ENCODE measurements at regions not wholly inside any gene's neighbourhood (a gene's known extent, or its start where the extent isn't known, plus 50 kb on each side); places are given as distances from the start of the nearest gene placed in this dataset.
"Not testable (repeated sequence)": the region's sequence is repeated elsewhere in the genome, so short reads cannot be mapped to it uniquely, and the experiment has no call there.

- TF ChIP-seq CTCF (IDR thresholded peaks at IDR 0.05) (no peak), POLR2A (IDR thresholded peaks at IDR 0.05) (no peak)
- intact Hi-C loops (cut with DNase I; ENCODE audit: low total_unique reads): no loop called here
- no peaks in the 10 kb centered on the region for H3K27me3 ChIP-seq
Measured at GRCh38 chr6:75020376-75020775, 185.5 kb downstream of the COL12A1 start.

GRCh38 chr6:75012018-75012417 is 193.8 kb downstream of the COL12A1 start:
- Histone ChIP-seq H3K4me1 (no peaks in the 10 kb centered on the region), H3K9me3 (no peaks in the 10 kb centered on the region), H3K4me3 (no peak overlapping the region), H3K27ac (no peak overlapping the region), H3K36me3 (no peaks in the 10 kb centered on the region), H3K27me3 (no peaks in the 10 kb centered on the region)
- intact Hi-C loops (cut with DNase I; ENCODE audit: low total_unique reads): no loop called here
- TF ChIP-seq CTCF (IDR thresholded peaks at IDR 0.05) (no peak), POLR2A (IDR thresholded peaks at IDR 0.05) (no peak)
- no peak for DNase-seq

More at GRCh38 chr6:75020376-75020775, 185.5 kb downstream of the COL12A1 start:
- DNase-seq: no peak
- Histone ChIP-seq H3K9me3 (no peaks in the 10 kb centered on the region), H3K36me3 (no peaks in the 10 kb centered on the region), H3K4me1 (no peaks in the 10 kb centered on the region), H3K27ac (no peak overlapping the region), H3K4me3 (no peak overlapping the region)

DNA sequence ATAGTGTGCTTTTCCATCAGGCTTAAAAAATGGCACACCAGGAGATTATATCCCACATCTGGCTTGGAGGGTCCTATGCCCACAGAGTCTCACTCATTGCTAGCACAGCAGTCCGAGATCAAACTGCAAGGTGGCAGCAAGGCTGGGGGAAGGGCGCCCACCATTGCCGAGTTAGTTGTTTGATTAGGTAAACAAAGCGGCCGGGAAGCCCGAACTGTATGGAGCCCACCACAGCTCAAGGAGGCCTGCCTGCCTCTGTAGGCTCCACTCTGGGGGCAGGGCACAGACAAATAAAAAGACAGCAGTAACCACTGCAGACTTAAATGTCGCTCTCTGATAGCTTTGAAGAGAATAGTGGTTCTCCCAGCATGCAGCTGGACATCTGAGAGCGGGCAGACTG is 201.9 kb downstream of the COL12A1 start:
- DNase-seq; H3K27ac ChIP-seq; intact Hi-C loops (cut with DNase I; ENCODE audit: low total_unique reads); H3K4me1 ChIP-seq; H3K4me3 ChIP-seq; H3K36me3 ChIP-seq; H3K9me3 ChIP-seq; H3K27me3 ChIP-seq: not testable (repeated sequence)

- H3K4me3 ChIP-seq: no peak overlapping the region
- H3K9me3 ChIP-seq: no peaks in the 10 kb centered on the region
- H3K36me3 ChIP-seq: no peaks in the 10 kb centered on the region
- H3K27me3 ChIP-seq: no peaks in the 10 kb centered on the region
- no peaks in the 10 kb centered on the region for H3K4me1 ChIP-seq
- no peak overlapping the region for H3K27ac ChIP-seq
- TF ChIP-seq CTCF (IDR thresholded peaks at IDR 0.05) (no peak), POLR2A (IDR thresholded peaks at IDR 0.05) (no peak)
- no peak for DNase-seq
- intact Hi-C loops (cut with DNase I; ENCODE audit: low total_unique reads): no loop called here
Measured at GRCh38 chr6:74997646-74998045, 208.2 kb downstream of the COL12A1 start.

GRCh38 chr6:74993136-74993535 is 212.7 kb downstream of the COL12A1 start:
- DNase-seq: no peak
- no peaks in the 10 kb centered on the region for H3K36me3 ChIP-seq
- H3K27ac ChIP-seq: no peak overlapping the region
- intact Hi-C loops (cut with DNase I; ENCODE audit: low total_unique reads): no loop called here
- no peaks in the 10 kb centered on the region for H3K4me1 ChIP-seq
- no peaks in the 10 kb centered on the region for H3K27me3 ChIP-seq
- TF ChIP-seq CTCF (IDR thresholded peaks at IDR 0.05): no peak
- no peak for TF ChIP-seq POLR2A (IDR thresholded peaks at IDR 0.05)
- no peaks in the 10 kb centered on the region for H3K9me3 ChIP-seq
- H3K4me3 ChIP-seq: no peak overlapping the region

Data from uterus (tissue), 3 donors.